ENCODE measurements at regions not wholly inside any gene's neighbourhood (a gene's known extent, or its start where the extent isn't known, plus 50 kb on each side); places are given as distances from the start of the nearest gene placed in this dataset.

DNA sequence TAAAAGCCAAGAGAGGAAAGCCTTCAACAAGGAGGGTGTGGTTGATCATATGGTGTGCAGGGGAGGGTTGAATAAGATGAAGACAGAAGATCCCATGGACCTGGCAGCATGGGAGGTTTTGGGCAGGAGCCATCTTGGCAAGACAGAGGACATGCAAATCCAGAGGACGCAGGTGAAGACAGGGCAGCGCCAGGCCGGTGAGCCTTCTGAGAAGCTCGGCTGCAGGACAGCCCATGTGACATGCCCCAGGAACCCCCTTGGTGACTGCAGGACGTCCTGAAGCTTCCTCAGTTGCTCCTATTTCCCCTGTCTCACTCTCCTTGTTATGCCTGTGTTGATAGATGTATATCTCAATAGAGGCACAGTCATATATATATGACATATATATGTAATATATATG is 159.4 kb downstream of the GADD45G start:
- no peaks in the 10 kb centered on the region for H3K36me3 ChIP-seq
- H3K27me3 ChIP-seq, result no peaks in the 10 kb centered on the region
- DNase-seq, result no peak
- no peak overlapping the region for H3K4me3 ChIP-seq
- H3K9me3 ChIP-seq, result no peaks in the 10 kb centered on the region

DNA sequence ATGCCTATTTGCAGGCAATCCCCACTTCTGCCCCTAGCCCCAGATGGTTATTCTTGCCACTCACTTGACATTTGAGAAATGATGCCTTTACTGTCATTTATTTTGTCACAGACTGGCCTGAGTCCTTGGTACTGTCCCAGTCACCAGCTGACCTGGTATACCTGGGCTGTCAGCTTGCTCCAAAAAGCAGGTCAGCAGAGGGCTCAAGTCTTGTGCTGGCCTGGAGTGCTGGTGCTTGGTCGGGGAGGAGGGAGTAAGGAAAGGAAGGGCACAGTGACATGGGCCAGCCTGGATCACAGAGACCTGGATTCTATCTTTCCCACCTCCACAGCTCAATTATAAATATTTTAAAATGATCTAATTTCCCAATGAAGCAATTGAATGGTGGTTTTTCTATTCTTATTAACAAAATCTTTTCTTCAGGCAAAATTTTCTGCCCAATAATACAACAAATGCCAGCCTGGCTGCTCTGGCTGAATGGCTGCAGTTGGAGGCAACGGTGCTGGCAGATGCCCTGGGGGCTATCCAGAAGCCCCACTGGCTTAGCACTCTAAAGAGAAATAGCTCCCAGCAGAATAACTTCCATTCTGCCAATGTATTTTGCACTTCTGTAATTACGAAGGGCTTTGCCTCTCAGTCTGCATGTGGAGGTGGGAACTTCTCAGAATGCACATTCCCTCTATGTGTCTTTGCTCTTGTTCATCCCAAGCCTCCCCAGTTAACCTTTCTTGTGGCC is 160.6 kb downstream of the GADD45G start:
- H3K4me3 ChIP-seq, result no peak overlapping the region

DNA sequence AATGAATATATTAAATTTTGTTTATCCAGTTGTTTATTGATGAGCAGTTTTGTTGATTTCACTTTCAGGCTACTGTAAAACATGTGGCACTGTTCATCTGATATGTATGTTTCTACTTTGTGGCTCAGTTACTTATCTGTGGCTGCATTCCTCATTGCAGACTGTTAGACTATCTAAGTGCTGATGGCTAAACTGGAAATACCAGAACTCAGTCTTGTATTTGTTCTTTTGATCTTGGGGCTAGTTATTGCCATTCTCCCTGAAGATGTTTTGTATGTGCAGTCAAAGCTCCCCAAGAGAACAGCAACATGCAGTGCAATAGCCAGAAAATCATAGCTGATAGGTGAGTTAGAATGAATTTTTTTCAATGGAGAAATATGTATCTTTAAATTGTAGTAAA is 162.2 kb downstream of the GADD45G start:
- H3K36me3 ChIP-seq, result no peaks in the 10 kb centered on the region
- H3K9me3 ChIP-seq, result no peaks in the 10 kb centered on the region
- H3K4me3 ChIP-seq, result no peak overlapping the region
- no peaks in the 10 kb centered on the region for H3K27me3 ChIP-seq
- DNase-seq, result no peak

More for the DNA sequence above, 160.6 kb downstream of the GADD45G start:
- Histone ChIP-seq H3K36me3 (no peaks in the 10 kb centered on the region), H3K9me3 (no peaks in the 10 kb centered on the region), H3K27me3 (no peaks in the 10 kb centered on the region)
- DNase-seq, result no peak

DNA sequence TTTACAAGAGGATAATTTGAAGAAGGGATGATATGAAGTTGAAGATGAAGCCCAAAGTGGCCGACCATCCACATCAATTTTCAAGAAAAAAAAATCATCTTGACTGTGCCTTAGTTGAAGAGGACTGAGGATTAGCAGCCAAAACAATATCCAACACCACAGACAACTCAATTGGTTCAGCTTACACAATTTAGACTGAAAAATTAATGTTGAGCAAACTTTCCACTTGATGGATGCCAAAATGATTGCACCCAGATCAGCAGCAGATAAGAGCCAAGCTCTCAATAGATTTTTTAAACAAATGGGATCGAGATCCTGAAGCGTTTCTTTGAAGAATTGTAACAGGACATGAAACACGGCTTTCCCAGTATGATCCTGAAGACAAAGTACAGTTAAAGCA is 163.2 kb downstream of the GADD45G start:
- no peak for DNase-seq

DNA sequence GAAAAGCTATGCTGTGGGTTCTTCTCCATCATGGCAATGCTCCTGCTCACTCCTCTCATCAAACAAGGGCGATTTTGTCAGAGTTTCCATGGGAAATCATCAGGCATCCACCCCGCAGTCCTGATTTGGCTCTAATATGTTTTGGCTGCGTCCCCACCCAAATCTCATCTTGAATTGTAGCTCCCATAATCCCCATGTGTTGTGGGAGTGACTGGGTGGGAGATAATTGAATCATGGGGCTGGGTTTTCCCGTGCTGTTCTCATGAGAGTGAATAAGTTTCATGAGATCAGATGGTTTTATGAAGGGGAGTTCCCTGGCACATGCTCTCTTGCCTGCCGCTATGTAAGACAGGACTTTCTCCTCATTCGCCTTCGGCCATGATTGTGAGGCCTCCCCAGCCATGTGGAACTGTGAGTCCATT is 163.8 kb downstream of the GADD45G start:
- H3K9me3 ChIP-seq, result no peaks in the 10 kb centered on the region
- DNase-seq, result no peak
- H3K27me3 ChIP-seq, result no peaks in the 10 kb centered on the region
- no peak overlapping the region for H3K4me3 ChIP-seq
- H3K36me3 ChIP-seq, result no peaks in the 10 kb centered on the region

More for the DNA sequence above, 163.2 kb downstream of the GADD45G start:
- H3K4me3 ChIP-seq, result no peak overlapping the region
- no peaks in the 10 kb centered on the region for H3K27me3 ChIP-seq
- no peaks in the 10 kb centered on the region for H3K36me3 ChIP-seq
- H3K9me3 ChIP-seq, result no peaks in the 10 kb centered on the region

DNA sequence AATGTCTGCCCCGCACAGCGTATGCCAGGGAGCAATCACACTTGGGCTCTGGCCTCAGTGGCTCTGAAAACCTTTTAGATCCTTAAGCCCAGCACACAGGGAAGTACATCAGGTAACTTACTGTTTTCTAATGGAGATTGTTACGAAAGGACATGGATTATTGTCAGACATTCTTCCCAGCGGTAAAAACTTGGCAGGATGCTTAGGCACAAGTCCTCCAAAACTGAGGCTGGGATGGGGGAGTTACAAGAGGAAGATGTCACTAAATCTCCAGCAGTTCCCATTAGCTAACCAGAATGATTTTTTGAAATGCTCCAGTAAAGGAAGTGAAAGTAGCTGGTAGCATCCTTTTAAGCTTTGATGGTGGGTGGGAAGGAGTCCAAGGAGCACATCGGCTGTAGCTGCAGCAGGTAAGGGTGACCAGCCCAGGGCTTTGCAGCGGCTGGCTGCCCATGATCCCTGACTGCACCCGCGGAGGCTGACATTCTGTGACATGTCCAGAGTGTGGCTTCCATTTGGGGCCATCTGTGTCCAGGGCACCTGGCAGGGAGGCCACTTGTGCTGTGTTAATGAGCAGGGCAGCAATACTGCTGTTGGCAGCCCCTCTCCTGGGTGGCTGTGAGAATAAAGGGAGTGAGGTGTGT is 165.8 kb downstream of the GADD45G start:
- no peaks in the 10 kb centered on the region for H3K36me3 ChIP-seq

DNA sequence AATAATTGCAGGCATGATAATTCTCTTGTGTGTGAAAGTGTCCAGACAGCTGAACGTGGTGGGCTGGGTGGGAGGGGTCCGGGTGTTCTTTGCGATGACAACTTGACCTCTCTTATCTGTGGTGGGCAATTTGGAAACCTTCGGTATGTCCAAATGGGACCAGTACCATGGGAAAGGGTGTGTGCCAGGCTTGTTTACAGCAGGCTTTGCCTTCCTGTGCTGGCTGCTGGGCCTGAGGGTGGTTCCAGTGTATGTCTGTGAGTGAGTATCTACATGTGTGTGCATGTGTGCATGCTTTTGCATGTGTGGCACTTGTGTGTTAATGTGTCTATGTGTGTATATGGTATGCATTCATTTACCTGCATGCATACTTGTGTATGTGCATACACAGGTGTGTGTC is 166.4 kb downstream of the GADD45G start:
- H3K27me3 ChIP-seq, result no peaks in the 10 kb centered on the region
- no peaks in the 10 kb centered on the region for H3K36me3 ChIP-seq
- H3K9me3 ChIP-seq, result no peaks in the 10 kb centered on the region
- no peak for DNase-seq
- H3K4me3 ChIP-seq, result no peak overlapping the region

More for the DNA sequence above, 165.8 kb downstream of the GADD45G start:
- Histone ChIP-seq H3K9me3 (no peaks in the 10 kb centered on the region), H3K4me3 (no peak overlapping the region), H3K27me3 (no peaks in the 10 kb centered on the region)
- no peak for DNase-seq

DNA sequence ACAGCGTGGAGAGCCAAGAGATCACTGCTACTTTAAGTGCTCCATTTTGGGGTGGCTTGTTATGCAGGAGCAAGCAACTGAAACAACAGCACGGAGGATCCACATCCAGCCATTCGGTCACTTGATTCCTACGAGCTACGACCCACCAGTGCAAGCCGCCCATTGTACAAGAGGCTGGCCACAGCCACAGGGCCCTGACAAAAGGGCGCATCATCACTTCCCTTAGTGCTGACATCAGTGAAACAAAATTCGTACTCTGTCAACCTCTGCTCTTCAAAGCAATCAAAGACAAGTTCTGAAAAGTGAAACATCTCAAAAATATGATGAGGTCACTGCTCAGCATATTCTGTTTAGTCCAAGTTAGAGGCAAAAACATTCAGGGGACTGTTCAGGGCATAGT is 168.4 kb downstream of the GADD45G start:
- no peaks in the 10 kb centered on the region for H3K9me3 ChIP-seq
- DNase-seq, result no peak
- H3K4me3 ChIP-seq, result no peak overlapping the region
- no peaks in the 10 kb centered on the region for H3K27me3 ChIP-seq
- no peaks in the 10 kb centered on the region for H3K36me3 ChIP-seq

DNA sequence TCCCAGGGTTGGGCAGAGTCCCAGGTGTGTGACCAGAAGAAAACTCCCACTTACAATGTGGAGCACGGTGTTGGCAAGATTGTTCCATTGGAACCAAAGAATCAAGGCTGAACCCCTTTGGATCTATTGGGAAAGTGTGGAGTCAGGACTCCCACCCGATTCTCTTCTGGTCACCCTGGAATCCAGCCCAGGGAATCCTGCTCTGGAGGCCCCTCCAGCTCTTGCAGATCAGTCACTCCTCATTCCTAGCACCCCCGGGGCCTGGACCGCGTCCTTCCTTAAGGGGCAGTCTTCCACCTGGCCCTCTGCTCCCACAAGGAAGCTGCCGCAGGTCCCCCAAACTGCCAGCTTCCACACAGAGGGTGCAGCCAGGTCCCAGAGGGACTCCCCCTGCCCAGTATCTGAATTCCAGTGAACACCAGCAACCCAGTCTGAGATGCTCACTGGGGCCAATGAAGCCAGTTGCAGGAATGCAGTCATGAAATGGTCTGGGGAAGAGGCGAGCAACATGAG is 170.1 kb downstream of the GADD45G start:
- no peak for DNase-seq
- H3K36me3 ChIP-seq, result no peaks in the 10 kb centered on the region
- H3K4me3 ChIP-seq, result no peak overlapping the region
- H3K9me3 ChIP-seq, result no peaks in the 10 kb centered on the region
- H3K27me3 ChIP-seq, result no peaks in the 10 kb centered on the region

DNA sequence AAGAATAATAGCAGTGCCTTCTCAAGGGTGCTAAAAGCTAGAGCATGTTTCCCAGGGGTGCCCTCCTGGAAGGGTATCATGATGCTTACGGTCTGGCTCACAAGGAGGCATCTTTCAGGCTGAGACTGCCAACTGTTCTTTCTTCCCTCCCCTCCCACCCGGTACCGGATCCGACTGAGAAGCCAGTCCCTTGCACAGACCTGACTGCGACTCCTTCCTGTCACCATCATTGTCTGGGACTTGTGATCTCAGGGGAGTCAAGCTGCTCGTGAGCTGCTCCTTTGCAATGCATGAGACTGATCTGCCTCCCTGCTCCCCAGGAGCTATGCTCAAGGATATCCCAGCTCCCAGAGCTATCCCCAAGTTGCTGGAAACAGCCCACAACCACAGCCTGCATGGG is 170.8 kb downstream of the GADD45G start:
- H3K4me3 ChIP-seq, result no peak overlapping the region
- no peak for DNase-seq
- no peaks in the 10 kb centered on the region for H3K9me3 ChIP-seq
- H3K36me3 ChIP-seq, result no peaks in the 10 kb centered on the region
- no peaks in the 10 kb centered on the region for H3K27me3 ChIP-seq

DNA sequence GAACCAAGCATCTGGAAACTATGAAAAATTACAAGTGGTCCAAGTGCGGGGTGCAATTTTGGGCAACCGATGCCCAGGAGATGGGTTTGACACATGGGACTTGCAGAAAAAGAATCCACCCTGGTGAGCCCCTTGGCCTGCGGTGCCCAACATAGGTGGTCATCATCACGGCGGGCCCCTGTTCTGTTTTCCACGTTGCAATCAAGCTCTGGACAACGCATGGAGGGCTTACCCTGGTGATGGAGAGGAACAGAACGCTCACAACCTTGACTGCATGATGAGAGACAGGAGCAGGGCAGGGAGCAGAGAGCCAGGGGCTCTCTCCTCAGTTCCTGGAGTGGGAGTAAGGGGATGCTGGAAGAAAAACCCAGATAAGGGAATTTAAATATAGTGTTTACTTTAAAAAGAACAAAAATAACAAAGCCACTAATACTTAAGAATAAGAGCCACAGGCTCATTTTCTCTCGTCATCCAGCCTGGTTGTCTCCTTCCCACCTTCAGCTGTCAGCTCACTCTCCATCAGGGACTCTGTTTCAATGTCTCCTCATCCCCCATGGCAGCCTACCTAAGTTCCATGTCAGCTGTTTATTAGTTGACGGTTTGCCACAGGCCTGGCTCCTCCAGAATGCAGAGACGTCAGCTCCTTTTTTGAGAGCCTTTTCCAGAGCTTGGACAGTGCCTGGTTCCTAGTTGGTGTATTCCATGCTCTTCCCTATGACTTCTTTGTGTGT is 172.1 kb downstream of the GADD45G start:
- Histone ChIP-seq H3K27me3 (no peaks in the 10 kb centered on the region), H3K9me3 (no peaks in the 10 kb centered on the region), H3K36me3 (no peaks in the 10 kb centered on the region), H3K4me3 (no peak overlapping the region)
- no peak for DNase-seq

DNA sequence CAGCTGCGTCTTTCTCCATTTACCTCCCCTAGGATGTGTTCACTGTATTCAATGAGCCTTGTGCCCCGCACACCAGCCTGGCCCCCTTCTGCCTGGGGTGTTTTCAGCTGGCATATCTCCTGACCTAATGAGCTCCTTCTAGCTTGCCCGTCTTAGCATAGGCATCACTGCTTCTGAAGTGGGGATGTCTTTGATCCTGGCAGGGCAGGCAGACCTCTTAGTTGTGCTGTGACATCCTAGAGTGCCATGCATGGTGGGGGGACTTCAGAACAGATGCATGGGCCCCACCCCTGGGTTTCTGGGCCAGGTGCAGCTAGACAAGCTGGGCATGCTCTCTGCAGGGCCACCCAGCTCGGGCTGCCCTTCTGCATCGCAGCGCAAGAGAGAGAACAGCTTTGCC is 172.7 kb downstream of the GADD45G start:
- Histone ChIP-seq H3K4me3 (no peak overlapping the region), H3K9me3 (no peaks in the 10 kb centered on the region), H3K36me3 (no peaks in the 10 kb centered on the region), H3K27me3 (no peaks in the 10 kb centered on the region)
- no peak for DNase-seq

DNA sequence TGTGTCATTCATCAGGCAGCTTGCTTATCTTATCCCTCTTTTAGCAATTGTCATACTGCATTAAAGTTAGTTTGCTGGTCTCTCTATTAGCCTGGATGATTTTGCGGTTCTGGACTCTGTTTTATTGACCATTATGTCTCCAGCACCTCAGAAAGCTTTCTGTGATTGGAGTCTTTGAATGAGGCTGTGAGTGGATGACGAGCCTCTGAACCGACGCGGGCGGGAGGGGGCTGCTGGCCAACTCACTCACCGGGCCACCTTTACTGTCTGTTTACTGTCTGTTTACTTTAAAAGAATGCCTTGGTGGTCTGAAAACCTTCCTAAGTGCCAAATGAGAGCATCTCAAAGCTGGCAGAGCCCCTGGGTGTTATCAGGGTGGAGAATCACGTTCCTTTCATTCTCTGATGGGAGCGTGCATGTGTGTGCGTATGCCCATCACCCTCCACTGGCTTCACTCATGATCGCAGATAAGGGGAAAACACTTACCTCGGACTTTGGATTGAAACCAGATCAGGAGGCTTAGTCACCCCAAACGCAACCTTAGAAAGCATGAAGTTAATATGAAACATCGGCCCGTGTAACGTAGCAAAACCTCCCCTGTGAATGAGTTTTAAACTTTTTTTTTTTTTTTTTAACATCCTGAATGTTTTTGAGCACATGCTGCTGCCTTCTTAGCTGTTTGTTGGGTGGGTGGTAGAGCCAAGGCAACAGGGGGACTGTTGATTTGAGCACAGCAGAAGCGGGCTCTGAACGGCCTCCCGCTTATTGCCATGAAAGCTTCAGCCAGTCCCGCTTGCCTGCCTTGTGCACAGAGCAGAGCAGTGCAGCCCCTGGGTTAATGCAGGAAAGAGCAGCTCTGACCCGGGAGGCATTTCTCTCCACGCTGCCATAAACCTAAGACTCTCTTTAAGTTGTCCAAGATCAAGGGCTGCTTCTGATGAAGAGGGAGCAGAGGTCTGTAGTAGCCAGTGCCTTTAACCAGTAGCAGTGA is 173.6 kb downstream of the GADD45G start:
- H3K27me3 ChIP-seq, result no peaks in the 10 kb centered on the region
- no peaks in the 10 kb centered on the region for H3K9me3 ChIP-seq
- no peak for DNase-seq
- H3K4me3 ChIP-seq, result no peak overlapping the region
- H3K36me3 ChIP-seq, result no peaks in the 10 kb centered on the region

DNA sequence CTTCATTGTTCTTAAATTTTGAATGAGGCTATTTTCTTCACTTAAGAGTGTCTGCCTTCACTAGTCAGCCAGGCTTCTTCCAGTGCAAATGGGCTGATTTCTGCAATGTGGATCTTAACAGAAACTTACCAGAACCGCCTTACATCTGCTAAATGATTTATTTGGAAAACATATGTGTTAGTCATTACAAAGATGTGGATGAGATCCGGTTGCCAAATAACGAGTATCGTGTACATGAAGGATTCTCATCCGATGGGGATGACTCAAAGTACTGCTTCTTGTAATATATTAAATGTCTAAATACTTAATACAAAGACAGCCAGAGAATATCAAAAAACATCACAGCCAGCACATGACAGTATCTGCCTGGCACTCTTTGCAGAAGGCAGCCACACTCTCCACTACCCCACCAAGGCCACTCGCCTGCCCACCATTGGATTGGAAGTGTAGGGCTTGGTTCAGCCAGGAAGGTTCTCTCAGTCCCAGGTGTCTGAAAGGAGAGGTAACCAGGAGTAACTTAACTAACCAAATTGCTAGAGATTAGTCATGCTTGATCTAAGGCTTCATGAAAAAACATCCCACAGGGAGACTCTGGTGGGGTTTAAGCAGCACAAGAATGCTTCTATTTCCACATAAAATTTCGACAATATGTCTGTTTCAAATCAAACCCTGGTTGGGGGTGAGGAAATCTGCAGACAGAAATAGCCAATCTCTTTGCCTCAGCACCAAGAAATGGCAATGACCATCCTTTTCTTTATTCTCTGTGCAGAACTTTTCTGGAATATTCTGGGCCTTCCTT is 174.8 kb downstream of the GADD45G start:
- DNase-seq, result no peak

DNA sequence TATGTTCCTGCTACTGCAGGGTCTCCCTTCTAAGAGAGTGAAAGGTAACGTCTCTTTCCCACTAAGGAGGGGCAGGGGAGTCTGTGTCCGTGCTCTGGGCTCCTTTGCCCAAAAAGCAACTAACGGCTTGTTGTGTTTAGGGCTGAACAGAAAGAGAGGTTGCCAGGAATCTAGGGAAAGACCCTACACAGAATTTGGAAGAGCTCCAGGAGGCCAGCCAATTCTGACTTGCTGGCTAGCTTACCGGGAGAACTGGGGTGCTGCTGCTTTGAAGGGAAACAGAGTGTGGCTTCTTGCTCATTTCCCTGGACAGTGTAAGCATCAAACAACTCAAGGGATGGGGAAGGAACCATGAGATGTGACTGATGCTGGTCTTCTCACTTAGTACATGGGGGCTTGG is 176.1 kb downstream of the GADD45G start:
- DNase-seq, result no peak
- no peaks in the 10 kb centered on the region for H3K9me3 ChIP-seq
- no peak overlapping the region for H3K4me3 ChIP-seq
- no peaks in the 10 kb centered on the region for H3K27me3 ChIP-seq
- H3K36me3 ChIP-seq, result no peaks in the 10 kb centered on the region

More for the DNA sequence above, 174.8 kb downstream of the GADD45G start:
- H3K36me3 ChIP-seq, result no peaks in the 10 kb centered on the region
- no peaks in the 10 kb centered on the region for H3K27me3 ChIP-seq
- no peak overlapping the region for H3K4me3 ChIP-seq
- H3K9me3 ChIP-seq, result no peaks in the 10 kb centered on the region
